ENCODE measurements at regions not wholly inside any gene's neighbourhood (a gene's known extent, or its start where the extent isn't known, plus 50 kb on each side); places are given as distances from the start of the nearest gene placed in this dataset.

DNA sequence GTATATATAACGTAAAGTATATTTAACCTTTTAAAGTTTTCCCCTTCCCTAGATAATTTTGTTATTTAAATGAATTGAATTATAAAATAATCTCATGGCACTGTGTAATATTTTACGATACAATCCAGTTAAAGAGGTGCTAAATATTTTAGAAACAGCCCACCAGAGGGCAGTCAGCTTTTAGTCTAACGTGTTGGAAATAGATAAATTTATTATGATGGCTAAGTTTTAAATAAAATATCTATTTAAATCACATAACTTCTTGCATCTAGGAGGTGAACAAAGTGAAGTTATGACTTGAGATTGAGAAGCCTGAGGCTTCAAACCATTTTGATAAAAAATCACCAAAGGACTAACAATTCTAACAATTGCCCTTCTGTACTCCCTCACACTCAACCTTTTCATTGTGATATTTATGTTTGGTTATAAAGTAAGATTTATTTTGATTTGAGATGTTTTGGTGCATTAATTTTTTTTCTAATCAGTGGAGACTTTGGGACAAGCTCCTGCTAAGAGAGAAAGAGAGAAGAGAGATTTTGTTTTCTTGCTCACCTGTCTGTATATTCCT lies 171.5 kb upstream of the SP4 start:
- no peak overlapping the region for H3K27ac ChIP-seq (ENCODE audit: extremely low read depth, low read depth, low read length)
- no peak overlapping the region for H3K4me3 ChIP-seq (ENCODE audit: low read depth, low read length)
- no peaks in the 10 kb centered on the region for H3K36me3 ChIP-seq (ENCODE audit: control insufficient read depth in 2 of 2, insufficient read depth in 1 of 2, low read length in 2 of 2)
- ChIA-PET CTCF (interaction anchor here (0.5 to 9.7 kb wide), 18 partner anchors 11 to 1245 kb away, joined by 3 to 110 read pairs (median 3); no protein-coding TSS in a partner anchor), POLR2A (no interaction called here)
- 0 out of 2 replicates have a peak, but pooled peaks cover 5% of the 10 kb centered on the region for H3K4me1 ChIP-seq (ENCODE audit: control insufficient read depth, insufficient read depth, low read length)
- H3K9me3 ChIP-seq (ENCODE audit: control insufficient read depth, insufficient read depth, low read depth, low read length), result no peaks in the 10 kb centered on the region
- TF ChIP-seq, protein P1, sequence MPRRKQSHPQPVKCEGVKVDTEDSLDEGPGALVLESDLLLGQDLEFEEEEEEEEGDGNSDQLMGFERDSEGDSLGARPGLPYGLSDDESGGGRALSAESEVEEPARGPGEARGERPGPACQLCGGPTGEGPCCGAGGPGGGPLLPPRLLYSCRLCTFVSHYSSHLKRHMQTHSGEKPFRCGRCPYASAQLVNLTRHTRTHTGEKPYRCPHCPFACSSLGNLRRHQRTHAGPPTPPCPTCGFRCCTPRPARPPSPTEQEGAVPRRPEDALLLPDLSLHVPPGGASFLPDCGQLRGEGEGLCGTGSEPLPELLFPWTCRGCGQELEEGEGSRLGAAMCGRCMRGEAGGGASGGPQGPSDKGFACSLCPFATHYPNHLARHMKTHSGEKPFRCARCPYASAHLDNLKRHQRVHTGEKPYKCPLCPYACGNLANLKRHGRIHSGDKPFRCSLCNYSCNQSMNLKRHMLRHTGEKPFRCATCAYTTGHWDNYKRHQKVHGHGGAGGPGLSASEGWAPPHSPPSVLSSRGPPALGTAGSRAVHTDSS (tag by site-specific recombination; IDR thresholded peaks at IDR 0.05), result no peak
- peak; percentile 32 for TF ChIP-seq ZNF654 (tag by site-specific recombination; IDR thresholded peaks at IDR 0.05; ENCODE audit: low read depth)

DNA sequence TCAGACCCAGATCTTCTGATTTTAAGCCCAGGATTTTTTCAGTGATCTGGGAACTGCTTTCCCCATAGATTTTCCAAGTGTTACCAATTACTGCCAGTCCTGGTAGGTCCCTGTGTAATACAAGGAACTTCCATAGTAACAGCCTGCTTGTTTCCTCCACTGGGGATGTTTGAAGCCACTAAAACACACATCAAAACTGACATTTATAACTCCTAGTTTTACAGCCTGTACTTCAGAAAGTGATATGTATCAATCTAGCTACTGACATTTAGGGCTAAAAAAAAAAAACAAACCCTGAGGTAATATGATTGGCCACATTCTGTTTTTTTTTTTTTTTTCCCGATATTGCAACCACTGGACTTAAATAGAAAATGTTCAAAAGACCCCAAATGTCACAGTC lies 166.9 kb upstream of the SP4 start:
- Histone ChIP-seq H3K4me3 (ENCODE audit: low read depth, low read length) (no peak overlapping the region), H3K36me3 (ENCODE audit: control insufficient read depth in 2 of 2, insufficient read depth in 1 of 2, low read length in 2 of 2) (no peaks in the 10 kb centered on the region), H3K4me1 (ENCODE audit: control insufficient read depth, insufficient read depth, low read length) (0 out of 2 replicates have a peak, but pooled peaks cover 3% of the 10 kb centered on the region), H3K9me3 (ENCODE audit: control insufficient read depth, insufficient read depth, low read depth, low read length) (no peaks in the 10 kb centered on the region), H3K27ac (ENCODE audit: extremely low read depth, low read depth, low read length) (no peak overlapping the region)
- TF ChIP-seq, protein P2, sequence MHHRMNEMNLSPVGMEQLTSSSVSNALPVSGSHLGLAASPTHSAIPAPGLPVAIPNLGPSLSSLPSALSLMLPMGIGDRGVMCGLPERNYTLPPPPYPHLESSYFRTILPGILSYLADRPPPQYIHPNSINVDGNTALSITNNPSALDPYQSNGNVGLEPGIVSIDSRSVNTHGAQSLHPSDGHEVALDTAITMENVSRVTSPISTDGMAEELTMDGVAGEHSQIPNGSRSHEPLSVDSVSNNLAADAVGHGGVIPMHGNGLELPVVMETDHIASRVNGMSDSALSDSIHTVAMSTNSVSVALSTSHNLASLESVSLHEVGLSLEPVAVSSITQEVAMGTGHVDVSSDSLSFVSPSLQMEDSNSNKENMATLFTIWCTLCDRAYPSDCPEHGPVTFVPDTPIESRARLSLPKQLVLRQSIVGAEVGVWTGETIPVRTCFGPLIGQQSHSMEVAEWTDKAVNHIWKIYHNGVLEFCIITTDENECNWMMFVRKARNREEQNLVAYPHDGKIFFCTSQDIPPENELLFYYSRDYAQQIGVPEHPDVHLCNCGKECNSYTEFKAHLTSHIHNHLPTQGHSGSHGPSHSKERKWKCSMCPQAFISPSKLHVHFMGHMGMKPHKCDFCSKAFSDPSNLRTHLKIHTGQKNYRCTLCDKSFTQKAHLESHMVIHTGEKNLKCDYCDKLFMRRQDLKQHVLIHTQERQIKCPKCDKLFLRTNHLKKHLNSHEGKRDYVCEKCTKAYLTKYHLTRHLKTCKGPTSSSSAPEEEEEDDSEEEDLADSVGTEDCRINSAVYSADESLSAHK (tag by site-specific recombination; IDR thresholded peaks at IDR 0.05), result peak; percentile 86
- TF ChIP-seq OSR2 (tag by site-specific recombination; IDR thresholded peaks at IDR 0.05) (peak; percentile 26; the same call in 1 of the 2 replicates), FEZF1 (tag by site-specific recombination; IDR thresholded peaks at IDR 0.05) (peak; percentile 42; the same call in 1 of the 2 replicates), ZNF112 (tag by site-specific recombination; IDR thresholded peaks at IDR 0.05) (no peak), PRDM6 (tag by site-specific recombination; IDR thresholded peaks at IDR 0.05) (peak; percentile 54; the same call in 1 of the 2 replicates)
- CTCF ChIA-PET, result interaction anchor here (0.5 to 4.1 kb wide), 15 partner anchors 10 to 1480 kb away, joined by 3 to 28 read pairs (median 4); partner anchors contain the start of genes SP4 and SP8
- POLR2A ChIA-PET, result no interaction called here

DNA sequence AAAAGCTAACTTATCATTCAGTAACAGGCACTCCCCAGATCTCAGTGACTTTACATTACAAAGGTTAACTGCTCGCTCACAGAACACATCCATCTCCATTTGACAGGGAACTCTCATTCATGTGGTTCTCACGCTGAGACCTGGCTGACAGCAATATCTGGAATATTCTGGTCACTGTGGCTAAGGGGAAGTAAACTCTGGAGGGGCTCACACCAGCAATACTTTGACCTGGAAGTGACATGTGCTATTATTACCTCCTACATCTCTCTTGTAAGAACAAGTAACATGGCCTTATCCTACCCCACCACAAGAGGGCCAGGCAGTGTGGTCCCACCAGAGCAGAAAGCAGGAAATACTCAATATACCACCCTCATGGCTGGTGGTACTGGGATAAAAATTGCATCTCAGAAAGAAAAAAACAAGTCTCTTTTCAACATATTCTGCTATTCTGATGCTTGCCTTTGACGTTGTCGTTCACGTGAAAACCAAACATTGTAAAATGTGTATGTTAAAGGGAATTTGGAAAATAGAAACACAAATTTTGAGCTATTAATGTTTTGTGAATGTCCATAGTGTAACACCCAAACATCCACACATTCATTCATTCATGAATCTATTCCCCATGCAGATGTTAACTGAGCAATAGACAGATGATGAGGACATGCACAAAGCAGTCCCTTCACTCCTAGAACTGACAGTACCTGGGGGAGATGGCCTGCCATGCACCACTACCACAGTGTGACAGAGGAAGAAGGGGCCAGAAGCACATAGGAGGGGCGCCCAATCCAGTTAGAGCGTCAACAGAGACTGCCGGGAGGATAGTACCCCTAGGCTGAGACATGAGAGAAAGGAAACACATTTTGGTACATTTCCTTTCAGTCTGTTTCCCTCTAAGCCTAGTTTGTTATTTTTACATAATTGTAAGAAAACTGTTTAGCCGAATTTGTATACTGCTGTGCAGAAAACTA lies 166.0 kb upstream of the SP4 start:
- H3K27ac ChIP-seq (ENCODE audit: extremely low read depth, low read depth, low read length), result no peak overlapping the region
- H3K4me1 ChIP-seq (ENCODE audit: control insufficient read depth, insufficient read depth, low read length), result 0 out of 2 replicates have a peak, but pooled peaks cover 3% of the 10 kb centered on the region
- H3K36me3 ChIP-seq (ENCODE audit: control insufficient read depth in 2 of 2, insufficient read depth in 1 of 2, low read length in 2 of 2), result no peaks in the 10 kb centered on the region
- POLR2A ChIA-PET, result interaction anchor here (0.6 kb wide), 1 partner anchor 114 kb away, joined by 3 read pairs; no protein-coding TSS in a partner anchor
- CTCF ChIA-PET, result interaction anchor here (0.6 to 4.1 kb wide), 22 partner anchors 8 to 739 kb away, joined by 3 to 28 read pairs (median 4); partner anchors contain the start of genes SP4 and SP8
- no peak overlapping the region for H3K4me3 ChIP-seq (ENCODE audit: low read depth, low read length)
- no peaks in the 10 kb centered on the region for H3K9me3 ChIP-seq (ENCODE audit: control insufficient read depth, insufficient read depth, low read depth, low read length)
- TF ChIP-seq ZNF324 (tag by site-specific recombination; IDR thresholded peaks at IDR 0.05) (no peak), ZNF48 (tag by site-specific recombination; IDR thresholded peaks at IDR 0.05) (no peak), ZNF292 (tag by site-specific recombination; IDR thresholded peaks at IDR 0.05; ENCODE audit: borderline replicate concordance, low read depth) (no peak), ZNF426 (tag by site-specific recombination; IDR thresholded peaks at IDR 0.05) (no peak), FEZF1 (tag by site-specific recombination; IDR thresholded peaks at IDR 0.05) (0 out of 2 replicates have a peak, but pooled peaks have one; percentile 23), ZNF585B (tag by site-specific recombination; IDR thresholded peaks at IDR 0.05) (no peak), GFI1B (tag by site-specific recombination; IDR thresholded peaks at IDR 0.05) (no peak), ZBTB20 (tag by site-specific recombination; IDR thresholded peaks at IDR 0.05) (no peak)
- TF ChIP-seq, protein P3, sequence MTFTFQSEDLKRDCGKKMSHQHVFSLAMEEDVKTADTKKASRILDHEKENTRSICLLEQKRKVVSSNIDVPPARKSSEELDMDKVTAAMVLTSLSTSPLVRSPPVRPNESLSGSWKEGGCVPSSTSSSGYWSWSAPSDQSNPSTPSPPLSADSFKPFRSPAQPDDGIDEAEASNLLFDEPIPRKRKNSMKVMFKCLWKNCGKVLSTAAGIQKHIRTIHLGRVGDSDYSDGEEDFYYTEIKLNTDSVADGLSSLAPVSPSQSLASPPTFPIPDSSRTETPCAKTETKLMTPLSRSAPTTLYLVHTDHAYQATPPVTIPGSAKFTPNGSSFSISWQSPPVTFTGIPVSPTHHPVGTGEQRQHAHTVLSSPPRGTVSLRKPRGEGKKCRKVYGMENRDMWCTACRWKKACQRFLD (tag by site-specific recombination; IDR thresholded peaks at IDR 0.05), result no peak
- TF ChIP-seq, protein P4, sequence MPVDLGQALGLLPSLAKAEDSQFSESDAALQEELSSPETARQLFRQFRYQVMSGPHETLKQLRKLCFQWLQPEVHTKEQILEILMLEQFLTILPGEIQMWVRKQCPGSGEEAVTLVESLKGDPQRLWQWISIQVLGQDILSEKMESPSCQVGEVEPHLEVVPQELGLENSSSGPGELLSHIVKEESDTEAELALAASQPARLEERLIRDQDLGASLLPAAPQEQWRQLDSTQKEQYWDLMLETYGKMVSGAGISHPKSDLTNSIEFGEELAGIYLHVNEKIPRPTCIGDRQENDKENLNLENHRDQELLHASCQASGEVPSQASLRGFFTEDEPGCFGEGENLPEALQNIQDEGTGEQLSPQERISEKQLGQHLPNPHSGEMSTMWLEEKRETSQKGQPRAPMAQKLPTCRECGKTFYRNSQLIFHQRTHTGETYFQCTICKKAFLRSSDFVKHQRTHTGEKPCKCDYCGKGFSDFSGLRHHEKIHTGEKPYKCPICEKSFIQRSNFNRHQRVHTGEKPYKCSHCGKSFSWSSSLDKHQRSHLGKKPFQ (tag by site-specific recombination; IDR thresholded peaks at IDR 0.05), result no peak
- TF ChIP-seq, protein P5, sequence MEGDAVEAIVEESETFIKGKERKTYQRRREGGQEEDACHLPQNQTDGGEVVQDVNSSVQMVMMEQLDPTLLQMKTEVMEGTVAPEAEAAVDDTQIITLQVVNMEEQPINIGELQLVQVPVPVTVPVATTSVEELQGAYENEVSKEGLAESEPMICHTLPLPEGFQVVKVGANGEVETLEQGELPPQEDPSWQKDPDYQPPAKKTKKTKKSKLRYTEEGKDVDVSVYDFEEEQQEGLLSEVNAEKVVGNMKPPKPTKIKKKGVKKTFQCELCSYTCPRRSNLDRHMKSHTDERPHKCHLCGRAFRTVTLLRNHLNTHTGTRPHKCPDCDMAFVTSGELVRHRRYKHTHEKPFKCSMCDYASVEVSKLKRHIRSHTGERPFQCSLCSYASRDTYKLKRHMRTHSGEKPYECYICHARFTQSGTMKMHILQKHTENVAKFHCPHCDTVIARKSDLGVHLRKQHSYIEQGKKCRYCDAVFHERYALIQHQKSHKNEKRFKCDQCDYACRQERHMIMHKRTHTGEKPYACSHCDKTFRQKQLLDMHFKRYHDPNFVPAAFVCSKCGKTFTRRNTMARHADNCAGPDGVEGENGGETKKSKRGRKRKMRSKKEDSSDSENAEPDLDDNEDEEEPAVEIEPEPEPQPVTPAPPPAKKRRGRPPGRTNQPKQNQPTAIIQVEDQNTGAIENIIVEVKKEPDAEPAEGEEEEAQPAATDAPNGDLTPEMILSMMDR (tag by site-specific recombination; IDR thresholded peaks at IDR 0.05), result peak; percentile 45; the same call in 1 of the 2 replicates

Data from HEK293 (cell line).